ENCODE measurements at regions not wholly inside any gene's neighbourhood (a gene's known extent, or its start where the extent isn't known, plus 50 kb on each side); places are given as distances from the start of the nearest gene placed in this dataset.

GRCh38 chr1:168419736-168420135 lies 124.1 kb downstream of the XCL2 start:
- TF ChIP-seq CTCF (conservative IDR thresholded peaks at IDR 0.05; ENCODE audit: low read depth, low read length) (no peak), RAD21 (IDR thresholded peaks at IDR 0.05; ENCODE audit: low read length) (no peak), RCOR1 (IDR thresholded peaks at IDR 0.05; ENCODE audit: insufficient replicate concordance, low read length) (no peak), NFE2L2 (IDR thresholded peaks at IDR 0.05; ENCODE audit: low read depth, low read length) (no peak), POLR2A (IDR thresholded peaks at IDR 0.05; ENCODE audit: low read depth, low read length) (no peak), CHD1 (IDR thresholded peaks at IDR 0.05; ENCODE audit: low read depth, low read length) (no peak), BHLHE40 (IDR thresholded peaks at IDR 0.05; ENCODE audit: low read depth, low read length) (no peak)
